WTC11 (cell line): ENCODE measurements at regions not wholly inside any gene's neighbourhood (a gene's known extent, or its start where the extent isn't known, plus 50 kb on each side); places are given as distances from the start of the nearest gene placed in this dataset.

Experiments used
- ATAC-seq: fragments of 200-7000 bp; cut with Tn5 transposase; 2 replicates; pipeline ENCODE4 v1.10.0; 2021; ENCODE audit warnings: mild to moderate bottlenecking, moderate library complexity
- CTCF ChIA-PET: fragments of 300-600 bp; sonication (Branson Sonifier 250); formaldehyde crosslinking; loops from one replicate; lab custom pipeline; 2021; ENCODE audit warnings: antibody characterized with exemption; lab: Charles Lee
- POLR2A ChIA-PET: fragments of 350-600 bp; sonication (Branson Sonifier 250); formaldehyde crosslinking; loops from one replicate; lab custom pipeline; 2021; ENCODE audit warnings: antibody characterized with exemption; lab: Charles Lee
- DNase-seq: peaks from one replicate; pipeline ENCODE4 v3.0.0; 2021; ENCODE audit warnings: low spot score
- H3K27ac Mint-ChIP-seq: 2 replicates; pipeline ENCODE4 v1.8.0; 2021; ENCODE audit warnings: mixed read lengths
- H3K27me3 Mint-ChIP-seq: 2 replicates; pipeline ENCODE4 v1.8.0; 2021; ENCODE audit warnings: low read depth, mild to moderate bottlenecking, moderate library complexity, mixed read lengths
- H3K36me3 Mint-ChIP-seq: 2 replicates; pipeline ENCODE4 v1.8.0; 2021; ENCODE audit warnings: mixed read lengths
- H3K4me1 Mint-ChIP-seq: 2 replicates; pipeline ENCODE4 v1.8.0; 2022; ENCODE audit warnings: mixed read lengths
- H3K4me3 Mint-ChIP-seq: 2 replicates; pipeline ENCODE4 v1.8.0; 2021; ENCODE audit warnings: mild to moderate bottlenecking, moderate library complexity, mixed read lengths
- H3K9me3 Mint-ChIP-seq: 2 replicates; pipeline ENCODE4 v1.8.0; 2021; ENCODE audit warnings: mixed read lengths
- CREB1 ChIP-seq: sonication (generic); formaldehyde crosslinking; IDR thresholded peaks from 2 replicates; pipeline ENCODE4 v1.8.0; 2023; ENCODE audit warnings: mild to moderate bottlenecking, missing genetic modification reagents
- ESRRA ChIP-seq: sonication (generic); formaldehyde crosslinking; IDR thresholded peaks from 2 replicates; pipeline ENCODE4 v1.8.1; 2022; ENCODE audit warnings: mild to moderate bottlenecking, missing genetic modification reagents, borderline replicate concordance
- ETV6 ChIP-seq: sonication (generic); formaldehyde crosslinking; IDR thresholded peaks from 2 replicates; pipeline ENCODE4 v1.8.1; 2022; ENCODE audit warnings: mild to moderate bottlenecking, missing genetic modification reagents
- GABPB1 ChIP-seq: sonication (generic); formaldehyde crosslinking; IDR thresholded peaks from 2 replicates; pipeline ENCODE4 v1.8.1; 2023; ENCODE audit warnings: mild to moderate bottlenecking, missing genetic modification reagents
- GTF2I ChIP-seq: fragments of 250-450 bp; sonication (Bioruptor Pico); conservative IDR thresholded peaks from 2 replicates; pipeline ENCODE4 v1.4.0; 2021; ENCODE audit warnings: mild to moderate bottlenecking
- JAZF1 ChIP-seq: fragments of 250-450 bp; sonication (Bioruptor Pico); IDR thresholded peaks from 2 replicates; pipeline ENCODE4 v1.9.0; 2021; ENCODE audit warnings: moderate library complexity, mild to moderate bottlenecking, inconsistent platforms
- NR2C2 ChIP-seq: sonication (generic); formaldehyde crosslinking; IDR thresholded peaks from 2 replicates; pipeline ENCODE4 v1.8.0; 2022; ENCODE audit warnings: mild to moderate bottlenecking, missing genetic modification reagents
- RORB ChIP-seq: fragments of 250-450 bp; sonication (Bioruptor Pico); IDR thresholded peaks from 2 replicates; pipeline ENCODE4 v1.9.0; 2021; ENCODE audit warnings: mild to moderate bottlenecking
- TCF7 ChIP-seq: sonication (generic); formaldehyde crosslinking; IDR thresholded peaks from 2 replicates; pipeline ENCODE4 v1.8.0; 2022; ENCODE audit warnings: mild to moderate bottlenecking, low read depth, missing genetic modification reagents, moderate library complexity
- ZNF671 ChIP-seq: fragments of 250-450 bp; sonication (Bioruptor Pico); IDR thresholded peaks from 2 replicates; pipeline ENCODE4 v1.8.0; 2021; ENCODE audit warnings: mild to moderate bottlenecking
- TF ChIP-seq, protein P1 (sequence below): sonication (generic); formaldehyde crosslinking; IDR thresholded peaks from 2 replicates; pipeline ENCODE4 v1.8.1; 2022; ENCODE audit warnings: mild to moderate bottlenecking, moderate library complexity, missing genetic modification reagents
- TF ChIP-seq, protein P2 (sequence below): sonication (generic); formaldehyde crosslinking; conservative IDR thresholded peaks from 2 replicates; pipeline ENCODE4 v1.8.1; 2022; ENCODE audit warnings: mild to moderate bottlenecking, missing genetic modification reagents
- TF ChIP-seq, protein P3 (sequence below): fragments of 250-450 bp; sonication (Bioruptor Pico); conservative IDR thresholded peaks from 2 replicates; pipeline ENCODE4 v1.9.0; 2021; ENCODE audit warnings: mild to moderate bottlenecking
- TF ChIP-seq, protein P4 (sequence below): sonication (generic); formaldehyde crosslinking; IDR thresholded peaks from 2 replicates; pipeline ENCODE4 v1.8.1; 2022; ENCODE audit warnings: mild to moderate bottlenecking, missing genetic modification reagents, moderate library complexity, borderline replicate concordance
- TF ChIP-seq, protein P5 (sequence below): sonication (generic); formaldehyde crosslinking; IDR thresholded peaks from 2 replicates; pipeline ENCODE4 v1.8.0; 2023; ENCODE audit warnings: missing genetic modification reagents
- TF ChIP-seq, protein P6 (sequence below): sonication (generic); formaldehyde crosslinking; conservative IDR thresholded peaks from 2 replicates; pipeline ENCODE4 v1.8.1; 2023; ENCODE audit warnings: mild to moderate bottlenecking, low read depth, missing genetic modification reagents, moderate library complexity
- TF ChIP-seq, protein P7 (sequence below): sonication (generic); formaldehyde crosslinking; IDR thresholded peaks from 2 replicates; pipeline ENCODE4 v1.8.1; 2023; ENCODE audit warnings: mild to moderate bottlenecking, missing genetic modification reagents, borderline replicate concordance

- ChIA-PET POLR2A (no interaction called here), CTCF (no interaction called here)
- Mint-ChIP-seq H3K9me3 (peaks cover 19% of the 10 kb centered on the region), H3K4me3 (no peak overlapping the region), H3K4me1 (no peaks in the 10 kb centered on the region), H3K36me3 (peaks cover 4% of the 10 kb centered on the region), H3K27ac (no peak overlapping the region), H3K27me3 (no peaks in the 10 kb centered on the region)
- ATAC-seq (no peak), DNase-seq (no peak)
- no peak for TF ChIP-seq GTF2I (CRISPR knock-in tag)
- TF ChIP-seq, protein P1, sequence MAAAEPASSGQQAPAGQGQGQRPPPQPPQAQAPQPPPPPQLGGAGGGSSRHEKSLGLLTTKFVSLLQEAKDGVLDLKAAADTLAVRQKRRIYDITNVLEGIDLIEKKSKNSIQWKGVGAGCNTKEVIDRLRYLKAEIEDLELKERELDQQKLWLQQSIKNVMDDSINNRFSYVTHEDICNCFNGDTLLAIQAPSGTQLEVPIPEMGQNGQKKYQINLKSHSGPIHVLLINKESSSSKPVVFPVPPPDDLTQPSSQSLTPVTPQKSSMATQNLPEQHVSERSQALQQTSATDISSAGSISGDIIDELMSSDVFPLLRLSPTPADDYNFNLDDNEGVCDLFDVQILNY (CRISPR knock-in tag) = no peak
- TF ChIP-seq RORB (CRISPR knock-in tag) = no peak
- TF ChIP-seq GABPB1 (CRISPR knock-in tag) = no peak
- TF ChIP-seq, protein P2, sequence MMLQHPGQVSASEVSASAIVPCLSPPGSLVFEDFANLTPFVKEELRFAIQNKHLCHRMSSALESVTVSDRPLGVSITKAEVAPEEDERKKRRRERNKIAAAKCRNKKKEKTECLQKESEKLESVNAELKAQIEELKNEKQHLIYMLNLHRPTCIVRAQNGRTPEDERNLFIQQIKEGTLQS (CRISPR knock-in tag) = no peak
- no peak for TF ChIP-seq CREB1 (CRISPR knock-in tag)
- TF ChIP-seq TCF7 (CRISPR knock-in tag) = no peak
Measured at GRCh38 chr5:53339962-53340540, 140.4 kb upstream of the FST start.

DNA sequence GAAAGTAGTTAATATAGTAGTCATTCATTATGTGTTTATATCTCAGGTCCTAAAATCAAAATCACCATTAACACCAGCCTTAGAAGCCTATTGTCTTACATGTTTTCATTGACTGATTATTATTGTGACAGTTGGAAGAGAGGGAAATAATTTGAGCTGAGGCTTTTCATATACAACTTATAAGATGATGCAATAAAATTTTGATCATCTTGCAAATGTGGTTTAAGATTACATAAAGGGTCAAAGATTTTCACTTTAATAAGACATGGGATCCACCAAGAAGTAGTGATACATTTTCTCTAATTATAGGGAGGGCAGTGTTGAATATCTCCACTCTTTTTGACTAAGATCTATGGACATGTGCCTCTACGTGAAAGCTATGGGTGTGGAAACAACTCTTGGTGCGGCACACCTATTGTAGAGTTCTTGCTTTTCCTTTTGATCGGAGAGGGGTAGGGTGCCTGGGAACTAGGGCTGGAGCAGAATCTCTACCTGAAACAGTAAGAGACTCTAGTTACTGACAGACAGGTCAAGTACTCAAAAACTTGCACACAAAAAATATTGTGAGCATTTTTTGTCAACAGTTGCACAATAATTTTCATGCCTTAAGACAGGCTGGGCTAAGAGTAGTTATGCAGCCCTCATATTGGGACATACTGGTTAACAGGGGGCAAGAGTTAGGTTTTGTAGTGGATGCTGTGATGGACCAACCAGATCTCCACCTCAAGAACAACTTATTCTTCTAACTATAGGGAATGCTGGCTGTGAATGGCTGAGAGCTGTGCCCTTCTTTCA, 139.3 kb upstream of the FST start:
- Mint-ChIP-seq H3K27ac (no peak overlapping the region), H3K4me1 (no peaks in the 10 kb centered on the region), H3K9me3 (peaks cover 19% of the 10 kb centered on the region), H3K4me3 (no peak overlapping the region), H3K36me3 (peaks cover 4% of the 10 kb centered on the region), H3K27me3 (no peaks in the 10 kb centered on the region)
- POLR2A ChIA-PET = no interaction called here
- DNase-seq (no peak), ATAC-seq (no peak)
- CTCF ChIA-PET = no interaction called here
- no peak for TF ChIP-seq NR2C2
- TF ChIP-seq ZNF671 (CRISPR knock-in tag) = no peak
- TF ChIP-seq, protein P3, sequence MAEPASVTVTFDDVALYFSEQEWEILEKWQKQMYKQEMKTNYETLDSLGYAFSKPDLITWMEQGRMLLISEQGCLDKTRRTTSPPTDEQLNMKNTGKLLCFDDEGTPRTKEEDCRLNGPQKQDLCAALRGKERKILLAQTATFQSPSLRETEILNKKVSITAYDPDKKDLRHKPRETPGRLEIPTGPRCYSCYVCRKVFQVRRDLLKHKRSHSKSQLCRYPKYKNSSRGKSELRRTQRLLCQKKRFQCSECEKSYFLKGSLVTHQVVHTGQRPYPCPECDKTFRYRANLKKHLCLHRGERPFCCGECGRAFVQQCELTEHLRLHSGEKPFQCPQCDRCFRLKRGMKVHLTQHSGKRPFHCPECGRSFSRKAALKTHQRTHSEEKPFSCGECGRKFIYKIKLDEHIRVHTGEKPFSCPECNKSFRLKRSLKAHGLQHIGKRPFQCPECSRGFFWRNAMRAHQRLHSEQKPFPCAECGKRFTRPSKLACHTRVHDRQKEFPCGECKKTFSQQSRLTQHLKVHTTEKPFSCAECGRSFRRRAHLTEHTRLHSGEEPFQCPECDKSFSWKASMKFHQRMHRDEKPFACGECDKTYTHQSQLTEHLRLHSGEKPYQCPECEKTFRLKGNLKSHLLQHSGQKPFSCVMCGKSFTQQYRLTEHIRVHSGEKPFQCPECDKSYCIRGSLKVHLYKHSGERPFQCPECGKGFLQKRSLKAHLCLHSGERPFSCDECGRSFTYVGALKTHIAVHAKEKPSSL (CRISPR knock-in tag) = no peak
- TF ChIP-seq, protein P4, sequence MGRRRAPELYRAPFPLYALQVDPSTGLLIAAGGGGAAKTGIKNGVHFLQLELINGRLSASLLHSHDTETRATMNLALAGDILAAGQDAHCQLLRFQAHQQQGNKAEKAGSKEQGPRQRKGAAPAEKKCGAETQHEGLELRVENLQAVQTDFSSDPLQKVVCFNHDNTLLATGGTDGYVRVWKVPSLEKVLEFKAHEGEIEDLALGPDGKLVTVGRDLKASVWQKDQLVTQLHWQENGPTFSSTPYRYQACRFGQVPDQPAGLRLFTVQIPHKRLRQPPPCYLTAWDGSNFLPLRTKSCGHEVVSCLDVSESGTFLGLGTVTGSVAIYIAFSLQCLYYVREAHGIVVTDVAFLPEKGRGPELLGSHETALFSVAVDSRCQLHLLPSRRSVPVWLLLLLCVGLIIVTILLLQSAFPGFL (CRISPR knock-in tag) = no peak
- no peak for TF ChIP-seq GABPB1 (CRISPR knock-in tag)
- no peak for TF ChIP-seq JAZF1
- TF ChIP-seq, protein P5, sequence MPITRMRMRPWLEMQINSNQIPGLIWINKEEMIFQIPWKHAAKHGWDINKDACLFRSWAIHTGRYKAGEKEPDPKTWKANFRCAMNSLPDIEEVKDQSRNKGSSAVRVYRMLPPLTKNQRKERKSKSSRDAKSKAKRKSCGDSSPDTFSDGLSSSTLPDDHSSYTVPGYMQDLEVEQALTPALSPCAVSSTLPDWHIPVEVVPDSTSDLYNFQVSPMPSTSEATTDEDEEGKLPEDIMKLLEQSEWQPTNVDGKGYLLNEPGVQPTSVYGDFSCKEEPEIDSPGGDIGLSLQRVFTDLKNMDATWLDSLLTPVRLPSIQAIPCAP (CRISPR knock-in tag) = no peak
- TF ChIP-seq, protein P6, sequence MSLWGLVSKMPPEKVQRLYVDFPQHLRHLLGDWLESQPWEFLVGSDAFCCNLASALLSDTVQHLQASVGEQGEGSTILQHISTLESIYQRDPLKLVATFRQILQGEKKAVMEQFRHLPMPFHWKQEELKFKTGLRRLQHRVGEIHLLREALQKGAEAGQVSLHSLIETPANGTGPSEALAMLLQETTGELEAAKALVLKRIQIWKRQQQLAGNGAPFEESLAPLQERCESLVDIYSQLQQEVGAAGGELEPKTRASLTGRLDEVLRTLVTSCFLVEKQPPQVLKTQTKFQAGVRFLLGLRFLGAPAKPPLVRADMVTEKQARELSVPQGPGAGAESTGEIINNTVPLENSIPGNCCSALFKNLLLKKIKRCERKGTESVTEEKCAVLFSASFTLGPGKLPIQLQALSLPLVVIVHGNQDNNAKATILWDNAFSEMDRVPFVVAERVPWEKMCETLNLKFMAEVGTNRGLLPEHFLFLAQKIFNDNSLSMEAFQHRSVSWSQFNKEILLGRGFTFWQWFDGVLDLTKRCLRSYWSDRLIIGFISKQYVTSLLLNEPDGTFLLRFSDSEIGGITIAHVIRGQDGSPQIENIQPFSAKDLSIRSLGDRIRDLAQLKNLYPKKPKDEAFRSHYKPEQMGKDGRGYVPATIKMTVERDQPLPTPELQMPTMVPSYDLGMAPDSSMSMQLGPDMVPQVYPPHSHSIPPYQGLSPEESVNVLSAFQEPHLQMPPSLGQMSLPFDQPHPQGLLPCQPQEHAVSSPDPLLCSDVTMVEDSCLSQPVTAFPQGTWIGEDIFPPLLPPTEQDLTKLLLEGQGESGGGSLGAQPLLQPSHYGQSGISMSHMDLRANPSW (CRISPR knock-in tag) = no peak
- TF ChIP-seq ESRRA (CRISPR knock-in tag) = no peak
- TF ChIP-seq ETV6 (CRISPR knock-in tag) = no peak
- TF ChIP-seq, protein P7, sequence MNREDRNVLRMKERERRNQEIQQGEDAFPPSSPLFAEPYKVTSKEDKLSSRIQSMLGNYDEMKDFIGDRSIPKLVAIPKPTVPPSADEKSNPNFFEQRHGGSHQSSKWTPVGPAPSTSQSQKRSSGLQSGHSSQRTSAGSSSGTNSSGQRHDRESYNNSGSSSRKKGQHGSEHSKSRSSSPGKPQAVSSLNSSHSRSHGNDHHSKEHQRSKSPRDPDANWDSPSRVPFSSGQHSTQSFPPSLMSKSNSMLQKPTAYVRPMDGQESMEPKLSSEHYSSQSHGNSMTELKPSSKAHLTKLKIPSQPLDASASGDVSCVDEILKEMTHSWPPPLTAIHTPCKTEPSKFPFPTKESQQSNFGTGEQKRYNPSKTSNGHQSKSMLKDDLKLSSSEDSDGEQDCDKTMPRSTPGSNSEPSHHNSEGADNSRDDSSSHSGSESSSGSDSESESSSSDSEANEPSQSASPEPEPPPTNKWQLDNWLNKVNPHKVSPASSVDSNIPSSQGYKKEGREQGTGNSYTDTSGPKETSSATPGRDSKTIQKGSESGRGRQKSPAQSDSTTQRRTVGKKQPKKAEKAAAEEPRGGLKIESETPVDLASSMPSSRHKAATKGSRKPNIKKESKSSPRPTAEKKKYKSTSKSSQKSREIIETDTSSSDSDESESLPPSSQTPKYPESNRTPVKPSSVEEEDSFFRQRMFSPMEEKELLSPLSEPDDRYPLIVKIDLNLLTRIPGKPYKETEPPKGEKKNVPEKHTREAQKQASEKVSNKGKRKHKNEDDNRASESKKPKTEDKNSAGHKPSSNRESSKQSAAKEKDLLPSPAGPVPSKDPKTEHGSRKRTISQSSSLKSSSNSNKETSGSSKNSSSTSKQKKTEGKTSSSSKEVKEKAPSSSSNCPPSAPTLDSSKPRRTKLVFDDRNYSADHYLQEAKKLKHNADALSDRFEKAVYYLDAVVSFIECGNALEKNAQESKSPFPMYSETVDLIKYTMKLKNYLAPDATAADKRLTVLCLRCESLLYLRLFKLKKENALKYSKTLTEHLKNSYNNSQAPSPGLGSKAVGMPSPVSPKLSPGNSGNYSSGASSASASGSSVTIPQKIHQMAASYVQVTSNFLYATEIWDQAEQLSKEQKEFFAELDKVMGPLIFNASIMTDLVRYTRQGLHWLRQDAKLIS (CRISPR knock-in tag) = no peak
